Tibial nerve (tissue), 3 donors: ENCODE measurements at regions not wholly inside any gene's neighbourhood (a gene's known extent, or its start where the extent isn't known, plus 50 kb on each side); places are given as distances from the start of the nearest gene placed in this dataset.

ENCODE experiments used
- POLR2A ChIP-seq, 2 donors: fragments of 450-650 bp; IDR thresholded peaks; one replicate each; pipeline ENCODE4 v1.6.1; 2017; ENCODE audit warnings: antibody characterized with exemption in 2 of 2, mild to moderate bottlenecking in 2 of 2, moderate library complexity in 2 of 2
- TF ChIP-seq, protein P1 (sequence below), 5 experiments: fragments of 200-600 bp in 3 of 5; fragments of 450-650 bp in 2 of 5; sonication (generic) in 3 of 5; IDR thresholded peaks; one replicate each; pipeline ENCODE4 v1.5.1; 2016 to 2019; ENCODE audit warnings: antibody characterized with exemption in 5 of 5, mild to moderate bottlenecking in 3 of 5, moderate library complexity in 2 of 5

DNA sequence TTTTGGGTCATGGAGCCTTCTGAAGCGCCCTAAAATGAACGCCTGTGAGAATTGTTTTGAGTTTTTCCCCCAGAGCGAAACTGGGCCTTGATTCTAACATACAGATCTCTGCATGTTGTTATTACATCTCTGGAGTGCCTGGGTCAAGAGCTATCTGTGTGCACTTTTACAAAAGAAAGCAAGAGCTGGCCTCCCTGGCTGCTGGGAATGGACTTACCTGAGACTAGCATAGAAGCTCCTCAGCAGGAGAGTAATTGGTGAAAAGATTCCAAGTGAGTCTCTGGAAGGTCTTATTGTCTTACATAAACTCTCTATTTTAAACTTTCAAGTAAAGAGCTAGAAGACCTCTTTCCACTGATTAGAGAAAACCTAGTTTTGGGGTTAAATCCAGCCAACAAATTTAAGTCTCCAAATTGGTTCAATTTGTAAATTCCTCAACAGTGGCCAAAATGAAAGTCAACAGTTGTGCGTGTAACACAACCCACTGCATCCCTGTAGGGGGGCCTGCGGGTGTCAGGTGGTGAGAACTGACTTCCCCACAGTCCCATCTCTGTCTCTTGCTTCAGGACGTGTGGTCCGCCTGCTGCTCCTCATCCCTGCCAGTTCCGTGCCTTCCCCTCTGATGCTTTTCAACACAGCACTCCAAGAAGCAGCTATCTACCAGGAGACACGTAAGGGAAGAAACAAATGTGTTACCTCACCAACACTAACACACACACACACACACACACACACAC is 206.1 kb downstream of the SH3BP4 start:
- no peak for TF ChIP-seq POLR2A (IDR thresholded peaks at IDR 0.05)
- TF ChIP-seq, protein P1, sequence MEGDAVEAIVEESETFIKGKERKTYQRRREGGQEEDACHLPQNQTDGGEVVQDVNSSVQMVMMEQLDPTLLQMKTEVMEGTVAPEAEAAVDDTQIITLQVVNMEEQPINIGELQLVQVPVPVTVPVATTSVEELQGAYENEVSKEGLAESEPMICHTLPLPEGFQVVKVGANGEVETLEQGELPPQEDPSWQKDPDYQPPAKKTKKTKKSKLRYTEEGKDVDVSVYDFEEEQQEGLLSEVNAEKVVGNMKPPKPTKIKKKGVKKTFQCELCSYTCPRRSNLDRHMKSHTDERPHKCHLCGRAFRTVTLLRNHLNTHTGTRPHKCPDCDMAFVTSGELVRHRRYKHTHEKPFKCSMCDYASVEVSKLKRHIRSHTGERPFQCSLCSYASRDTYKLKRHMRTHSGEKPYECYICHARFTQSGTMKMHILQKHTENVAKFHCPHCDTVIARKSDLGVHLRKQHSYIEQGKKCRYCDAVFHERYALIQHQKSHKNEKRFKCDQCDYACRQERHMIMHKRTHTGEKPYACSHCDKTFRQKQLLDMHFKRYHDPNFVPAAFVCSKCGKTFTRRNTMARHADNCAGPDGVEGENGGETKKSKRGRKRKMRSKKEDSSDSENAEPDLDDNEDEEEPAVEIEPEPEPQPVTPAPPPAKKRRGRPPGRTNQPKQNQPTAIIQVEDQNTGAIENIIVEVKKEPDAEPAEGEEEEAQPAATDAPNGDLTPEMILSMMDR (IDR thresholded peaks at IDR 0.05) = no peak
